Lower lobe of right lung (tissue), 2 donors: ENCODE measurements at regions not wholly inside any gene's neighbourhood (a gene's known extent, or its start where the extent isn't known, plus 50 kb on each side); places are given as distances from the start of the nearest gene placed in this dataset.
"Not testable (repeated sequence)": the region's sequence is repeated elsewhere in the genome, so short reads cannot be mapped to it uniquely, and the experiment has no call there.

ENCODE experiments used
- ATAC-seq, 2 donors: fragments of 200-7000 bp; cut with Tn5 transposase; one replicate each; pipeline ENCODE4 v1.9.1; 2020 to 2022; ENCODE audit warnings: mild to moderate bottlenecking in 2 of 2, moderate library complexity in 2 of 2
- DNase-seq: peaks from one replicate; pipeline ENCODE4 v3.0.0-alpha.2; 2020
- H3K27ac ChIP-seq: fragments of 200-600 bp; one replicate; pipeline ENCODE4 v1.8.0; 2022
- H3K27me3 ChIP-seq: fragments of 200-600 bp; one replicate; pipeline ENCODE4 v1.8.0; 2022; ENCODE audit warnings: low read depth
- H3K36me3 ChIP-seq: fragments of 200-600 bp; one replicate; pipeline ENCODE4 v1.8.0; 2022; ENCODE audit warnings: mild to moderate bottlenecking
- H3K4me1 ChIP-seq: fragments of 200-600 bp; one replicate; pipeline ENCODE4 v1.8.0; 2022
- H3K4me3 ChIP-seq: fragments of 200-600 bp; one replicate; pipeline ENCODE4 v1.8.0; 2022; ENCODE audit warnings: mild to moderate bottlenecking
- H3K9me3 ChIP-seq: fragments of 200-600 bp; one replicate; pipeline ENCODE4 v1.8.0; 2022
- intact Hi-C: fragments of 100-400 bp; cut with DNase I; formaldehyde crosslinking; loops from one replicate; pipeline ENCODE4 v1.11.0; 2022
- TF ChIP-seq, protein P1 (sequence below): fragments of 200-600 bp; IDR thresholded peaks from one replicate; pipeline ENCODE4 v1.8.0; 2022; ENCODE audit warnings: antibody characterized with exemption, mild to moderate bottlenecking
- donor health status: DM: no; HTN: yes; CAD: no; lungs with severe emphysema.

DNA sequence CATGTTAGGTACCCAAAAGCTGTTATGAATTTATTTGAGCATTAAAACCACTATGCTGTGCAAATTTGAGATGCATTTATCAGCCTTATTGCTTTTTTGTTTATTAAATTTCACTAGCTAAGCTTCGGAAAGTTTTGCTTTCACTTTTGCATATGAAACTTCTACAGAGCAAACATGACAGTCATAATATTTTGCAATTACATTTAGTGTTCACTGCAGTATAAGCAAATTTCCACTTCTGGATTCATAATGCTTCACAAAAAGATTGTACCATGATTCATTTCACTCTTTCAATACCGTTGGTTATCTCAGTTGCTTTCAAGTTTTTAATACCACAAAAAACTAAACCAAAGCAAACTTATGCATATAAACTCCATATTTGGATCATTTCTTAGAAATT is 228.7 kb upstream of the SLC8A1 start:
- H3K36me3 ChIP-seq: no peaks in the 10 kb centered on the region
- H3K4me1 ChIP-seq: no peaks in the 10 kb centered on the region
- no peaks in the 10 kb centered on the region for H3K9me3 ChIP-seq
- intact Hi-C loops: no loop called here
- TF ChIP-seq, protein P1, sequence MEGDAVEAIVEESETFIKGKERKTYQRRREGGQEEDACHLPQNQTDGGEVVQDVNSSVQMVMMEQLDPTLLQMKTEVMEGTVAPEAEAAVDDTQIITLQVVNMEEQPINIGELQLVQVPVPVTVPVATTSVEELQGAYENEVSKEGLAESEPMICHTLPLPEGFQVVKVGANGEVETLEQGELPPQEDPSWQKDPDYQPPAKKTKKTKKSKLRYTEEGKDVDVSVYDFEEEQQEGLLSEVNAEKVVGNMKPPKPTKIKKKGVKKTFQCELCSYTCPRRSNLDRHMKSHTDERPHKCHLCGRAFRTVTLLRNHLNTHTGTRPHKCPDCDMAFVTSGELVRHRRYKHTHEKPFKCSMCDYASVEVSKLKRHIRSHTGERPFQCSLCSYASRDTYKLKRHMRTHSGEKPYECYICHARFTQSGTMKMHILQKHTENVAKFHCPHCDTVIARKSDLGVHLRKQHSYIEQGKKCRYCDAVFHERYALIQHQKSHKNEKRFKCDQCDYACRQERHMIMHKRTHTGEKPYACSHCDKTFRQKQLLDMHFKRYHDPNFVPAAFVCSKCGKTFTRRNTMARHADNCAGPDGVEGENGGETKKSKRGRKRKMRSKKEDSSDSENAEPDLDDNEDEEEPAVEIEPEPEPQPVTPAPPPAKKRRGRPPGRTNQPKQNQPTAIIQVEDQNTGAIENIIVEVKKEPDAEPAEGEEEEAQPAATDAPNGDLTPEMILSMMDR: no peak
- DNase-seq (no peak), ATAC-seq (no peak)
- H3K27me3 ChIP-seq: no peaks in the 10 kb centered on the region
- H3K4me3 ChIP-seq: peak overlapping the region; percentile 28
- H3K27ac ChIP-seq: no peak overlapping the region

GRCh38 chr2:40690036-40690435 is 238.1 kb upstream of the SLC8A1 start:
- no peaks in the 10 kb centered on the region for H3K27me3 ChIP-seq

GRCh38 chr2:40690525-40690924 is 238.6 kb upstream of the SLC8A1 start:
- H3K27ac ChIP-seq: no peak overlapping the region
- DNase-seq (no peak), ATAC-seq (no peak)
- H3K4me1 ChIP-seq: no peaks in the 10 kb centered on the region
- H3K27me3 ChIP-seq: no peaks in the 10 kb centered on the region
- H3K9me3 ChIP-seq: no peaks in the 10 kb centered on the region
- intact Hi-C loops: no loop called here
- H3K4me3 ChIP-seq: no peak overlapping the region
- TF ChIP-seq, protein P1: no peak
- H3K36me3 ChIP-seq: no peaks in the 10 kb centered on the region

More at GRCh38 chr2:40690036-40690435, 238.1 kb upstream of the SLC8A1 start:
- ATAC-seq (no peak), DNase-seq (no peak)
- H3K36me3 ChIP-seq: no peaks in the 10 kb centered on the region
- TF ChIP-seq, protein P1: no peak
- intact Hi-C loops: no loop called here
- no peaks in the 10 kb centered on the region for H3K9me3 ChIP-seq
- no peak overlapping the region for H3K27ac ChIP-seq
- no peaks in the 10 kb centered on the region for H3K4me1 ChIP-seq
- H3K4me3 ChIP-seq: no peak overlapping the region

- Histone ChIP-seq H3K4me1 (no peaks in the 10 kb centered on the region), H3K27me3 (no peaks in the 10 kb centered on the region), H3K36me3 (no peaks in the 10 kb centered on the region), H3K9me3 (no peaks in the 10 kb centered on the region), H3K27ac (no peak overlapping the region), H3K4me3 (no peak overlapping the region)
- intact Hi-C loops: no loop called here
- ATAC-seq (no peak), DNase-seq (no peak)
- TF ChIP-seq, protein P1: no peak
Measured at GRCh38 chr2:40700231-40700954, 248.5 kb upstream of the SLC8A1 start.

- intact Hi-C loops, ATAC-seq, H3K9me3 ChIP-seq, H3K27me3 ChIP-seq, DNase-seq, H3K4me1 ChIP-seq, H3K27ac ChIP-seq, H3K36me3 ChIP-seq, H3K4me3 ChIP-seq: not testable (repeated sequence)
Measured at GRCh38 chr2:40712197-40712894, 260.5 kb upstream of the SLC8A1 start.

- Histone ChIP-seq H3K4me3 (no peak overlapping the region), H3K36me3 (no peaks in the 10 kb centered on the region), H3K9me3 (no peaks in the 10 kb centered on the region), H3K4me1 (no peaks in the 10 kb centered on the region), H3K27ac (no peak overlapping the region), H3K27me3 (no peaks in the 10 kb centered on the region)
- DNase-seq: no peak
- no peak for ATAC-seq
- TF ChIP-seq, protein P1: no peak
- intact Hi-C loops: no loop called here
Measured at GRCh38 chr2:40716879-40717278, 265.0 kb upstream of the SLC8A1 start.
